NB4 (cell line): ENCODE measurements at regions not wholly inside any gene's neighbourhood (a gene's known extent, or its start where the extent isn't known, plus 50 kb on each side); places are given as distances from the start of the nearest gene placed in this dataset.

Experiments used
- DNase-seq: peaks from one replicate; pipeline ENCODE4 v3.0.0; 2010; ENCODE audit warnings: low read depth
- H3K4me3 ChIP-seq: one replicate; pipeline ENCODE4 v1.5.1; 2011; ENCODE audit warnings: mild to moderate bottlenecking, low read depth, low read length, moderate library complexity
- MAX ChIP-seq: IDR thresholded peaks from 2 replicates; pipeline ENCODE4 v1.6.1; 2011; ENCODE audit warnings: low read depth, low read length
- MYC ChIP-seq: IDR thresholded peaks from 2 replicates; pipeline ENCODE4 v1.6.1; 2011; ENCODE audit warnings: low read depth, low read length
- POLR2A ChIP-seq: IDR thresholded peaks from 2 replicates; pipeline ENCODE4 v1.6.1; 2011; ENCODE audit warnings: mild to moderate bottlenecking; ENCODE audit not compliant: insufficient read length; ENCODE audit errors: extremely low read depth
- TF ChIP-seq, protein P1 (sequence below): IDR thresholded peaks from one replicate; pipeline ENCODE4 v1.5.1; 2012; ENCODE audit warnings: low read depth, low read length

- H3K4me3 ChIP-seq = no peak overlapping the region
- peak; percentile 10 for DNase-seq
- no peak for TF ChIP-seq POLR2A
- no peak for TF ChIP-seq MAX
- TF ChIP-seq, protein P1, sequence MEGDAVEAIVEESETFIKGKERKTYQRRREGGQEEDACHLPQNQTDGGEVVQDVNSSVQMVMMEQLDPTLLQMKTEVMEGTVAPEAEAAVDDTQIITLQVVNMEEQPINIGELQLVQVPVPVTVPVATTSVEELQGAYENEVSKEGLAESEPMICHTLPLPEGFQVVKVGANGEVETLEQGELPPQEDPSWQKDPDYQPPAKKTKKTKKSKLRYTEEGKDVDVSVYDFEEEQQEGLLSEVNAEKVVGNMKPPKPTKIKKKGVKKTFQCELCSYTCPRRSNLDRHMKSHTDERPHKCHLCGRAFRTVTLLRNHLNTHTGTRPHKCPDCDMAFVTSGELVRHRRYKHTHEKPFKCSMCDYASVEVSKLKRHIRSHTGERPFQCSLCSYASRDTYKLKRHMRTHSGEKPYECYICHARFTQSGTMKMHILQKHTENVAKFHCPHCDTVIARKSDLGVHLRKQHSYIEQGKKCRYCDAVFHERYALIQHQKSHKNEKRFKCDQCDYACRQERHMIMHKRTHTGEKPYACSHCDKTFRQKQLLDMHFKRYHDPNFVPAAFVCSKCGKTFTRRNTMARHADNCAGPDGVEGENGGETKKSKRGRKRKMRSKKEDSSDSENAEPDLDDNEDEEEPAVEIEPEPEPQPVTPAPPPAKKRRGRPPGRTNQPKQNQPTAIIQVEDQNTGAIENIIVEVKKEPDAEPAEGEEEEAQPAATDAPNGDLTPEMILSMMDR = no peak
- no peak for TF ChIP-seq MYC
Measured at GRCh38 chrX:63930140-63930539, 145.1 kb upstream of the ARHGEF9 start.

DNA sequence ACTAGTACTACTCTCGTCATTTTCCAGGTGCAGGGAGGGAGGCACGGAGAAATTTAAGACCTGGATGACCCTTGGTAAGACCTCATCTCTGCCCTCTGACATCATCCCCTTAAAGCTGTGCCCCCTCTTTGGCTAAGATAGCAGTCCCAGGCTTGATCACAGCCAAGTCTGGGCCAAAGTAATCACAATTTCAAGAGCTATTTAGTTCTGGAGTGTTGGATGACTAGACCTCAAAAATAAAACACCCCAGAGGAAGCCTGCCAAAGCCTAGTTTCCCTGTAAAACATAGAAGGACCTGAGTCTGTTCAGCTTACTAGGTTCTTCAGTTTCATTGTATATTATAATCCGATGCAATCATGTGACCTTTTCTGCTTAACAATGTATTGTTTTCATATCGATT is 144.6 kb upstream of the ARHGEF9 start:
- TF ChIP-seq, protein P1 = no peak
- TF ChIP-seq POLR2A = no peak
- no peak for TF ChIP-seq MAX
- no peak for TF ChIP-seq MYC
- H3K4me3 ChIP-seq = no peak overlapping the region
- DNase-seq = no peak

DNA sequence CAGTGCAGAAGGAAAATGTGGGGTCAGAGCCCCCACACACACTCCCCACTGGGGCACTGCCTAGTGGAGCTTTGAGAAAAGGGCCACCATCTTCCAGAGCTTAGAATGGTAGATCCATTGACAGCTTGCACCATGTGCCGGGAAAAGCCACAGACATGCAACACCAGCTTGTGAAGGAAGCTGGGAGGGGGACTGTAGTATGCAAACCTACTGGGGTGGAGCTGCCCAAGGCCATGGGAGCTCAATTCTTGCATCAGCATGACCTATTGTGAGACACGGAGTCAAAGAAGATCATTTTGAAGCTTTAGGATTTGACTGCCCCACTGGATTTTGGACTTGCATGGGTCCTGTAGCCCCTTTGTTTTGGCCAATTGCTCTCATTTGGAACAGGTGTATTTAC is 142.8 kb upstream of the ARHGEF9 start:
- no peak overlapping the region for H3K4me3 ChIP-seq
- no peak for TF ChIP-seq MAX
- DNase-seq = no peak

- TF ChIP-seq, protein P1 = no peak
- TF ChIP-seq POLR2A (no peak), MYC (no peak), MAX (no peak)
- no peak for DNase-seq
Measured at GRCh38 chrX:63922221-63922620, 137.2 kb upstream of the ARHGEF9 start.

GRCh38 chrX:63920875-63921274 is 135.9 kb upstream of the ARHGEF9 start:
- peak; percentile 7 for DNase-seq
- TF ChIP-seq POLR2A = no peak
- TF ChIP-seq, protein P1 = no peak
- TF ChIP-seq MYC = no peak
- no peak for TF ChIP-seq MAX
- no peak overlapping the region for H3K4me3 ChIP-seq

More at GRCh38 chrX:63922221-63922620, 137.2 kb upstream of the ARHGEF9 start:
- H3K4me3 ChIP-seq = no peak overlapping the region

- TF ChIP-seq, protein P1 = no peak
- TF ChIP-seq POLR2A (no peak), MYC (no peak), MAX (no peak)
- H3K4me3 ChIP-seq = no peak overlapping the region
- DNase-seq = no peak
Measured at GRCh38 chrX:63919081-63919480, 134.1 kb upstream of the ARHGEF9 start.
